Panc1 (cell line): ENCODE measurements at regions not wholly inside any gene's neighbourhood (a gene's known extent, or its start where the extent isn't known, plus 50 kb on each side); places are given as distances from the start of the nearest gene placed in this dataset.

ENCODE experiments used
- CTCF ChIP-seq: fragments of 450-650 bp; IDR thresholded peaks from 2 replicates; pipeline ENCODE4 v1.5.1; 2017; ENCODE audit warnings: mild to moderate bottlenecking
- TCF7L2 ChIP-seq: IDR thresholded peaks from 2 replicates; pipeline ENCODE4 v1.6.1; 2011; ENCODE audit warnings: mild to moderate bottlenecking, low read depth, low read length, inconsistent platforms

DNA sequence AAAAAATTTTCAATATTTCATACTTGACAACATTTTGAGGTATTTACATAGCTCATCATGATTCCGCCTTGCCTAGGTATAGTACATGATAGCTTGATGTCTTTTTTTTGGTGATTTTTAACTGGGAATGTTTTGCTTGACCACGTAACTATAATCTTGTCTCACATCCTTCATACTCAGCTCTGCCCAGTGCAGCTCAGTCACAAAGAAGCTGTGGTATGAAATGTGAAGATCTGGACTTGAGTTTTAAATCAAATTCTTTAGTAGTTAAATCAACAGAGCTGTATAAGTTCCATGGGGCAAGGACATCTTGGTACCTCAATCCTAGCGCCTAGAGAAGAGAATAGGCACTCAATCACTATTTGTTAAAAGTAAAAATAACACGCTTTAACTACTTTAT is 276.3 kb upstream of the DKK2 start:
- no peak for TF ChIP-seq CTCF
- TF ChIP-seq TCF7L2, result no peak
